GM04504 (cell line): ENCODE measurements at regions not wholly inside any gene's neighbourhood (a gene's known extent, or its start where the extent isn't known, plus 50 kb on each side); places are given as distances from the start of the nearest gene placed in this dataset.
"Not testable (repeated sequence)": the region's sequence is repeated elsewhere in the genome, so short reads cannot be mapped to it uniquely, and the experiment has no call there.

ENCODE experiments used
- DNase-seq: peaks from one replicate; pipeline ENCODE4 v3.0.0-alpha.2; 2012; ENCODE audit warnings: low read depth

- DNase-seq: not testable (repeated sequence)
These were observed 128.5 kb downstream of the MRPL14 start for GRCh38 chr6:43998592-43999243.

- DNase-seq: not testable (repeated sequence)
These were observed 129.2 kb downstream of the MRPL14 start for GRCh38 chr6:43997990-43998585.

DNA sequence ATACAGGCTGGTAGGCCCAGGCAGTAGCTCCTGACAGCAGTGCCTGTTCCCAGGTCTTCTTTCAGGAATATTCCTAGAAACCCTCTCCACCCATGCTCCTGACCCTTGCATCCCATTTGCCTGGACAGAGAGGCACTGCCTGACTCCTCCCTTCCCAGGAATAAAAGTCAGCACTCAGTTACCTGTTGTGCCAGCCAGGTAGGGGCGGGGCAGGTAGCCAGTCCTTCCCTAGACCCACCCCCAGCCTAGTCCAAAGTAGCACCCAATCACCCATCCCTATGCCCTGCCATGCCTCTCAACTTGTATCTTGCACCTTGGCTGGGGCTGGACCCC is 129.9 kb downstream of the MRPL14 start:
- DNase-seq: no peak

- DNase-seq: no peak
These were observed 130.5 kb downstream of the MRPL14 start for GRCh38 chr6:43996618-43997344.

GRCh38 chr6:43995137-43995536 is 132.1 kb downstream of the MRPL14 start:
- DNase-seq: no peak

GRCh38 chr6:43993881-43994523 is 133.2 kb downstream of the MRPL14 start:
- no peak for DNase-seq

DNA sequence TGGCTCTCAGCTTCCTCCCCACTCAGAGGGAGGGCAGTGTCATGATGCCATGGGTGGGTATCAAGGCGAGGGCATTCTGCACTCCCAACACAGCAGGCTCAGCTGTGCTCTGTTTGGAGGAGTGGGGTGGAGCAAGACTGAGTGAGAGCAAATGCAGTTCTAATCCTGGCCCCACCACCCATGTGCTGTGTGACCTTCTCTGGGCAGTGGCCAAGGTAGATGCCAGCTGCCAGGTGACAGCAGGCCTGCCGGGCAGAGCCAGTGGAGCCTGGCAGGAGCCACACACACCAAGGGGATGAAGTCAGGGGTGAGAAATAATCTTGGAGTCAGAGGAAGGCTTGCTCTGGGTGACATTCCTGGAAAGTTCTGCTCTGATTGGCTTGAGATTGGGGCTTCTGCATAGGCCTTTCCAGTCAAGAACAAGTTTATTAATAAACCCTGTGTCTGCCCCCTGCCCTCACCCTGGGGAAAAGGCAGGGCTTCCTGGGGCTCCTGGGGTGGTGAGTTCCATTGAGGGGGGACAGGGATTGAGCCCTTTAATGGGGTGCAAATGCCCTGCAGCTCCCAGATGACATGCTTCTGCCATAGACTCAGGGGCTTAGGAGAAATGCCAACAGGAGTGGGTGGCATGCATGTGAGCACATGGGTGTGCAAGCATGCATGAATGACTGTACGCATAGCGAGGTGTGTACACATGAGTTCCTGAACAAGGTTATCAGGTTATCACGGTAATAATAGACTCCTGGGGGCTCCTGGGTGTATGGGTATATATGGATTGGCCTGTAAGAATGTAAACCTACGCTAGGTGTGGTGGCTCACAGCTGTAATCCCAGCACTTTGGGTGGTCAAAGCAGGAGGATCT is 134.2 kb downstream of the MRPL14 start:
- no peak for DNase-seq

DNA sequence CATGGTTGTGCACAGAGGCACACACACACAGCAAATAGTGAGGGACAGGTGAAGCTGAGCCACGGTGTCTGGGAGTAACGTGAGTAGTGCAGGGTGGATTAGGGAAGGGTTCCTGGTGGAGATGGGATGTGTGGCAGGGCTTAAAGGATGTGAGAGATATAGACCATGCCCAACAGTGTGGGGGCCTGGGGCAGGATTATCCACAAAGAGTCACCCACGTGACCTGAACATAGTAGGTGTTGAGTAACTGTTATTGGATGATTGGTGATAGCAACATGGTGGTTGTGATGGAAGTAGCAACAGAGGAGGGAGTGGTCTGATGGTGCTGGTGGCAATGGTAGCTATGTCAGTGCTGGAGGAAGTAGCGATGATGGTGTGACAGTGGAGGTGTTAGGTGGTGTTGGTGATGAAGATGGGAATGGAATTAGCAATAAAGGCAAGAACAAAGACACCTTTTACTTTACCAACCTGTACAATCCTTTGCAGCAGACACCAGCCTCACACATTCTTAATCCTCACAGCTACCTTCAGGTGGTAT is 135.1 kb downstream of the MRPL14 start:
- DNase-seq: no peak

GRCh38 chr6:43990627-43991619 is 136.3 kb downstream of the MRPL14 start:
- no peak for DNase-seq

GRCh38 chr6:43990275-43990626 is 137.0 kb downstream of the MRPL14 start:
- no peak for DNase-seq

GRCh38 chr6:43989581-43990146 is 137.6 kb downstream of the MRPL14 start:
- no peak for DNase-seq

GRCh38 chr6:43988801-43989200 is 138.5 kb downstream of the MRPL14 start:
- DNase-seq: no peak

- DNase-seq: no peak
These were observed 139.3 kb downstream of the MRPL14 start for GRCh38 chr6:43987838-43988439.

DNA sequence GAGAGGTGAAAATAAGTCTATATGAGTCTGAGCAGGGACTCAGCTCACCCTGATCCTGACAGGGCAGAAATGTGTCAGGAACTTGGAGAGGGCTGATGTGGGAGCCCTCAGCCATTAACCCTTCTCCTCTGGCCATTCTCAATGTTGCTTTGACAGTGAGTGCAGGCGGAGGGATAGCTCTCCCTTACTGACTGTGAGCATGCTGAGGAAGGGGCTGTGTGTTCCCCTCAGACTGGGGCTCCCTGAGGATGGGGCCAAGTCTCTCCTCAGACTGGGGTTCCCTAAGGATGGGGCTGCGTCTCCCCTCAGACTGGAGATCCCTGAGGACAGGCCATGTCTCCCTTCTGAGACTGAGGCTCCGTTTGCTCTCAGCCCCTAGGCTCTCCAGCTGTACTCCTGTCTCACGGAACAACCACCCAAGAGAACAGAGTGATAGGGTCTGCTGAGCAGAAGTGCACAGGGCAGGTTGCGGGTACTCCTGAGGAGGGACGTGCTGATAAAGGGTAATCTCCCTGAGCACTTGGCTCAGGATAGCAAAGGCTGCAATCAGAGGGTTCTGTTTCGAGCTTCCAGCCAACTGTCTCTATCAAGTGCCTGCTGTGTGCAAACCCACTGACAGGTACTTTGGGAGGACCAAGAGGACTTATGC is 141.0 kb downstream of the MRPL14 start:
- no peak for DNase-seq

DNA sequence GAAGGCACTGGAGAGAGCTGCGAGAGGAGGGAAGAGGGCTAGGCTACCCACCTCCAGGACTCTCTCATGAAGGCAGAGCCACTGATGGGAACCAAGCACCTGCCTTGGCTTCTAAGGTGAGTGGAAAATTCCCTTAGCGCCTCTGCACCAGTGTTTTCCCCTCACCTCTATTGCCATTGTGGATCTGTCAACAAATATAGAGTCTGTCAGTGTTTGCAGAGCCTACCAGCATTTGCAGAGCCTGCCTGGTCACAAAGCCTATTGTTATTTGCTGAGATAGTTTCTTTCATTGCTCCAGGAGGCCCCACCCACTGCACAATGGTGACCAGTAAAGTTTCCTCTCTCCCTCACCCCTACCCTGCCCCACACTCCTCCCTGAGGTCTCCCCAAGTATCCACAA is 141.9 kb downstream of the MRPL14 start:
- no peak for DNase-seq

DNA sequence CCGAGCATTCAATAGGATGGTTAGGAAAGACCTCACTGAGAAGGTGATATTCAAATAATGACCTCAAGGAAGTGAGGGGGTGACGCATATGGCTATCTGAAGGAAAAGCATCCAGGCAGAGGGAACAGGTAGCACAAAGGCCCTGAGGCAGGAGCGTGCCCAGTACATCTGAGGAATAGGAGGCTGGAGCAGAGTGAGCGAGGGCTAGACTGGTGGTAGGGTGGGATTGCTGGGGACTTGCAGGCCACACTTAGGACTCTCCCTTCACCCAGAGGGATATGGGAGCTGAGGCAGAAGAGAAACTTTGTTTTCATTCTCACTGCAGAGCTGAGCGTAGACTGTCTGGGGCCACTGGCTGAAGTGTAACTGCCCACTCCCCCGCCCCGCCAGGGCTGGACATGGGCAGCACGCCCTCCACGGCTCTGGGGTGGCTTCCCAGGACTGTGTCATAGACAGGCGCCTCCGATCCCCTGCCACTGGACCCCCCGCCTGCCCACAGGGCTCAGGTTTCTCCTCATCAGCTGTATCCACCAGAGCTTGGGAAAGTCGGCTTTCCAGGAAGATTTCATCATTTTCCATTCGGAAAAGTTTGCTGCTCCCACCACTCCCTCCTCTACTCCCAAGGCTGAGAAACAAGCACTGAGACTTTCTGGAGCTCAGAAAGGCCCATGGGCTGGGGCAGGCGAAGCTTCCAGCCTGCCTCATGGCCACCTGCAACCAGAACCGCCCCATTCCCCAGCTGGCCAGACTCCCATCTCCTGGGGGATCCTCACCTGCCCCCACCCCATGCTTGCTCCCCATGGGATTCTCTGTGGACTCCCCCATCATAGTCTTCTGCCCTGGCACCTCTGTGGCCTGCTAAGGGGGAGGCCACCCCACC is 142.6 kb downstream of the MRPL14 start:
- DNase-seq: no peak

DNA sequence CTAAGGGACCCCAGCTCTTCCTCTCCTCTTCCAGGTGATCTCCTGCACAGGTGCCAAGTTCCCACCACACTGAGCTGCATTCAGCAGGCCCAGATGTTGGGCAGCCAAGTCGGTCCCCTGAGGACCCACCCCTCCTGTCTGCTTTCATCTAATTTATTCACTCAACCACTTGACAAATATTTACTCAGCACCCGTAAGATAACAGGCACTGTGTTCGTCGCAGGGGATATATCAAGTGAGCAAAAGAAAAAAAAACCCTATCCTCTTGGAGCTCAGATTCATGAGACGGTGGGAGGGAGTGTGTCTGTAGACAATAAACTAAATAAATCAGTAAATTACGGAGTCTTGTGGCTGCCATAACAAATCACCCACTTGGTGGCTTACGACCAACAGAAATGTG is 143.6 kb downstream of the MRPL14 start:
- DNase-seq: no peak

GRCh38 chr6:43983191-43983590 is 144.1 kb downstream of the MRPL14 start:
- no peak for DNase-seq
